DOHH2 (cell line): ENCODE measurements at regions not wholly inside any gene's neighbourhood (a gene's known extent, or its start where the extent isn't known, plus 50 kb on each side); places are given as distances from the start of the nearest gene placed in this dataset.

Experiments used
- EZH2phosphoT487 ChIP-seq: fragments of 200-600 bp; sonication (generic); IDR thresholded peaks from 2 replicates; pipeline ENCODE4 v1.6.1; 2017; ENCODE audit warnings: borderline replicate concordance, mild to moderate bottlenecking, antibody characterized with exemption, low read length, moderate library complexity, mixed read lengths
- TF ChIP-seq, protein P1 (sequence below): fragments of 200-600 bp; sonication (generic); IDR thresholded peaks from one replicate; pipeline ENCODE4 v1.5.1; 2014; ENCODE audit warnings: antibody characterized with exemption, mild to moderate bottlenecking, low read depth, low read length; ENCODE audit not compliant: poor library complexity, severe bottlenecking

GRCh38 chr3:21120826-21121225 is 630.2 kb downstream of the ZNF385D start:
- TF ChIP-seq, protein P1, sequence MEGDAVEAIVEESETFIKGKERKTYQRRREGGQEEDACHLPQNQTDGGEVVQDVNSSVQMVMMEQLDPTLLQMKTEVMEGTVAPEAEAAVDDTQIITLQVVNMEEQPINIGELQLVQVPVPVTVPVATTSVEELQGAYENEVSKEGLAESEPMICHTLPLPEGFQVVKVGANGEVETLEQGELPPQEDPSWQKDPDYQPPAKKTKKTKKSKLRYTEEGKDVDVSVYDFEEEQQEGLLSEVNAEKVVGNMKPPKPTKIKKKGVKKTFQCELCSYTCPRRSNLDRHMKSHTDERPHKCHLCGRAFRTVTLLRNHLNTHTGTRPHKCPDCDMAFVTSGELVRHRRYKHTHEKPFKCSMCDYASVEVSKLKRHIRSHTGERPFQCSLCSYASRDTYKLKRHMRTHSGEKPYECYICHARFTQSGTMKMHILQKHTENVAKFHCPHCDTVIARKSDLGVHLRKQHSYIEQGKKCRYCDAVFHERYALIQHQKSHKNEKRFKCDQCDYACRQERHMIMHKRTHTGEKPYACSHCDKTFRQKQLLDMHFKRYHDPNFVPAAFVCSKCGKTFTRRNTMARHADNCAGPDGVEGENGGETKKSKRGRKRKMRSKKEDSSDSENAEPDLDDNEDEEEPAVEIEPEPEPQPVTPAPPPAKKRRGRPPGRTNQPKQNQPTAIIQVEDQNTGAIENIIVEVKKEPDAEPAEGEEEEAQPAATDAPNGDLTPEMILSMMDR = no peak
- TF ChIP-seq EZH2phosphoT487 = no peak
